Suprapubic skin (tissue), 4 donors: ENCODE measurements at regions not wholly inside any gene's neighbourhood (a gene's known extent, or its start where the extent isn't known, plus 50 kb on each side); places are given as distances from the start of the nearest gene placed in this dataset.

Experiments used
- DNase-seq, 2 donors: peaks; one replicate each; pipeline ENCODE4 v3.0.0-alpha.2; 2019; ENCODE audit warnings: low spot score in 2 of 2
- H3K27ac ChIP-seq: fragments of 200-600 bp; sonication (generic); one replicate; pipeline ENCODE4 v1.5.1; 2019
- H3K27me3 ChIP-seq: fragments of 200-600 bp; sonication (generic); one replicate; pipeline ENCODE4 v1.5.1; 2019
- H3K36me3 ChIP-seq: fragments of 200-600 bp; sonication (generic); one replicate; pipeline ENCODE4 v1.5.1; 2019
- H3K4me1 ChIP-seq: fragments of 200-600 bp; sonication (generic); one replicate; pipeline ENCODE4 v1.5.1; 2019
- H3K4me3 ChIP-seq: fragments of 200-600 bp; sonication (generic); one replicate; pipeline ENCODE4 v1.5.1; 2019; ENCODE audit warnings: mild to moderate bottlenecking
- H3K9me3 ChIP-seq: fragments of 200-600 bp; sonication (generic); one replicate; pipeline ENCODE4 v1.5.1; 2019
- EP300 ChIP-seq: sonication (generic); formaldehyde crosslinking; IDR thresholded peaks from one replicate; pipeline ENCODE4 v1.6.1; 2017; ENCODE audit warnings: antibody characterized with exemption
- POLR2A ChIP-seq, 2 donors: fragments of 450-650 bp; IDR thresholded peaks; one replicate each; pipeline ENCODE4 v1.6.1; 2017; ENCODE audit warnings: antibody characterized with exemption in 2 of 2, mild to moderate bottlenecking in 2 of 2, moderate library complexity in 2 of 2
- POLR2AphosphoS5 ChIP-seq, 3 donors: sonication (generic); formaldehyde crosslinking; IDR thresholded peaks; one replicate each; pipeline ENCODE4 v1.6.1; 2017; ENCODE audit warnings: antibody characterized with exemption in 3 of 3
- WGBS: methylation state at CpG from one replicate; pipeline ENCODE4 v1.1.5; 2018; 5-methylcytosine and 5-hydroxymethylcytosine counted together
- TF ChIP-seq, protein P1 (sequence below), 2 donors: fragments of 200-600 bp in 1 of 2; fragments of 450-650 bp in 1 of 2; sonication (generic) in 1 of 2; IDR thresholded peaks; one replicate each; pipeline ENCODE4 v1.5.1; 2016 to 2019; ENCODE audit warnings: antibody characterized with exemption in 2 of 2, mild to moderate bottlenecking in 1 of 2, moderate library complexity in 1 of 2

DNA sequence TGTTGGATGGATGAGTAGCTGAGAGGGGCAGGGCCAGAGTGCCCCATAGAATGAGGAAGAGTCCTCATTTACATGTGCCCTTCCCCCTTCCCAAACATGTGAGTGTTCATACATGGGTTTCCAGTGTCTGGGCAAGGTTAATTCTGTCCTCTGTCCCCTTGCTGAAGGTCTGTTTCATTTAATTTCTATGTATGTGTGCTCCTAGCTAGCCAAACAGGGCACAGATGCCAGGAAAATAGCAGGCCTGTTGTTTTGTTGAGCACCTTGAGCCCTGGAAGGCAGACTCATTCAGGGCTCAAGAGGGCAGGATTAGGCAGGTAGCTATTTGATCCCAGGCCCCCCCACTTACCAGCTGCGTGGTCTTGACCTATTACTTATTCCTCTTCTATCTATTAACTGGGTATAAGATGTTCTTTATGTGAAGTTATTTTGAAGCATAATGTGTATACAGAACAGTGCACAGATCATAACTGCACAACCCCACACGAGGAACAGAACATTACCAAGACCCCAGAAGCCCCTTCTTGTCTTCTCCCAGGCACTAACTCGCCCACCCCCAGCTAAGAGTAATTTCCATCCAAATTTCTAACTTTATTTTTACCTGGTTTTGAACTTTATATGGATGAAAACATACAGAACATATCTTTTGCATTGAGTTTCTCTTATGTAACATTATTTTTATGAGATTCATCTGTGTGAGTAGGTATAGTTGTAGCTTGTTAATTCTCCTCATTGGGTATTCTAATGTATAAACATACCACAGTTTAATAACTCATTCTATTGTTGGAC is 164.3 kb downstream of the RPIA start:
- TF ChIP-seq EP300 (no peak), POLR2AphosphoS5 (IDR thresholded peaks at IDR 0.05) (no peak), POLR2A (IDR thresholded peaks at IDR 0.05) (no peak)
- TF ChIP-seq, protein P1, sequence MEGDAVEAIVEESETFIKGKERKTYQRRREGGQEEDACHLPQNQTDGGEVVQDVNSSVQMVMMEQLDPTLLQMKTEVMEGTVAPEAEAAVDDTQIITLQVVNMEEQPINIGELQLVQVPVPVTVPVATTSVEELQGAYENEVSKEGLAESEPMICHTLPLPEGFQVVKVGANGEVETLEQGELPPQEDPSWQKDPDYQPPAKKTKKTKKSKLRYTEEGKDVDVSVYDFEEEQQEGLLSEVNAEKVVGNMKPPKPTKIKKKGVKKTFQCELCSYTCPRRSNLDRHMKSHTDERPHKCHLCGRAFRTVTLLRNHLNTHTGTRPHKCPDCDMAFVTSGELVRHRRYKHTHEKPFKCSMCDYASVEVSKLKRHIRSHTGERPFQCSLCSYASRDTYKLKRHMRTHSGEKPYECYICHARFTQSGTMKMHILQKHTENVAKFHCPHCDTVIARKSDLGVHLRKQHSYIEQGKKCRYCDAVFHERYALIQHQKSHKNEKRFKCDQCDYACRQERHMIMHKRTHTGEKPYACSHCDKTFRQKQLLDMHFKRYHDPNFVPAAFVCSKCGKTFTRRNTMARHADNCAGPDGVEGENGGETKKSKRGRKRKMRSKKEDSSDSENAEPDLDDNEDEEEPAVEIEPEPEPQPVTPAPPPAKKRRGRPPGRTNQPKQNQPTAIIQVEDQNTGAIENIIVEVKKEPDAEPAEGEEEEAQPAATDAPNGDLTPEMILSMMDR (IDR thresholded peaks at IDR 0.05) = no peak
- no peak overlapping the region for H3K4me3 ChIP-seq
- no peaks in the 10 kb centered on the region for H3K9me3 ChIP-seq
- no peak overlapping the region for H3K27ac ChIP-seq
- no peak for DNase-seq
- H3K4me1 ChIP-seq = no peaks in the 10 kb centered on the region
- H3K36me3 ChIP-seq = no peaks in the 10 kb centered on the region
- 55% methylated on average over 3 of the region's 3 CpGs for WGBS
- H3K27me3 ChIP-seq = no peaks in the 10 kb centered on the region

DNA sequence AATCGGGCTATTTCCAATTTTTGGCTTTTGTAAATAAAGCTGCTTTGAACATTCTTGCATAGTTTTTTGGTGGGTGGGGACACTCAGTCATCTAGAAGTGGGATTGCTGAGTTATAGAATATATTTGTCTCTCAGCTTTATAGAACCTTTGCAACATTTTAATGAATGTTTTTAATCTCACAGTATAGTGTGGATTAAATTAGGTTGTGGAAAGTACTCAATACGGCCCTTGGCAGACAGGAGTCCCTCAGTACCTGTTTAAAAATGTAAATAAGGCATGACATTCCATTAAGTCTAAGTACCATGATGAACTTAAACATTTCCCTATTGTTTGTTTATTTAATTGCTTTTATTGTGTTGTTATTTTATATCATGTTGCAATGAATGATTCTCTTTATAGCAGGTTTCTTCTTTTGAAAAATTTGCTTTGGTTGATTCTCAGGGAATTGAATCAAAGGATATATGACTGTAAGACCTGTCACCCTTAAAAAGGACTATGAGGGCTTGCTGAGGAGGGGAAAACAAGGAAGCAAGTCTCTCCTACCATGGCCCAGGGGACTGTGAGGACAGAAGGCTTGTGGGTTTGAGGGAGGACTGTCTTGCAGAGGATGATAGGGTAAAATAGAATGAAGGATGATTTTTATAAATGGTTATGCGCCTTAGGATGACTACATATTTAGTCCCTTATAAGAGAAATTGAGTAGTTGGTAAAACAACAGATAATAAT is 165.1 kb downstream of the RPIA start:
- no peak for TF ChIP-seq EP300
- TF ChIP-seq, protein P1 (IDR thresholded peaks at IDR 0.05) = no peak
- TF ChIP-seq POLR2A (IDR thresholded peaks at IDR 0.05) = no peak
- no peak for TF ChIP-seq POLR2AphosphoS5 (IDR thresholded peaks at IDR 0.05)
- Histone ChIP-seq H3K27ac (no peak overlapping the region), H3K4me1 (no peaks in the 10 kb centered on the region), H3K4me3 (no peak overlapping the region), H3K27me3 (no peaks in the 10 kb centered on the region), H3K36me3 (no peaks in the 10 kb centered on the region), H3K9me3 (no peaks in the 10 kb centered on the region)
- no peak for DNase-seq
- whole genome bisulfite sequencing = 79% methylated on average over 3 of the region's 3 CpGs

DNA sequence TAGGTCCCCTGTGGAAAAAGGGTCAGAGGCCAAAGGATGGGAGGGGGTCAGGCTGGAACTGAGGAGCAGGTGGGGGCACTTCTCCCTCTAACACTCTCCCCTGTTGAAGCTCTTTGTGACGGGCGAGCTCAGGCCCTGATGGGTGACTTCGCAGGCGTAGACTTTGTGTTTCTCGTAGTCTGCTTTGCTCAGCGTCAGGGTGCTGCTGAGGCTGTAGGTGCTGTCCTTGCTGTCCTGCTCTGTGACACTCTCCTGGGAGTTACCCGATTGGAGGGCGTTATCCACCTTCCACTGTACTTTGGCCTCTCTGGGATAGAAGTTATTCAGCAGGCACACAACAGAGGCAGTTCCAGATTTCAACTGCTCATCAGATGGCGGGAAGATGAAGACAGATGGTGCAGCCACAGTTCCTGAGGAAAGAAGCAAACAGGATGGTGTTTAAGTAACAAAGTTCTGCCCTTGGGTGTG is 165.8 kb downstream of the RPIA start:
- no peak for DNase-seq
- 81% methylated on average over 9 of the region's 9 CpGs for WGBS
- TF ChIP-seq, protein P1 (IDR thresholded peaks at IDR 0.05) = no peak
- no peak for TF ChIP-seq POLR2AphosphoS5 (IDR thresholded peaks at IDR 0.05)
- TF ChIP-seq POLR2A (IDR thresholded peaks at IDR 0.05) = no peak
- no peak for TF ChIP-seq EP300
- H3K4me3 ChIP-seq = no peak overlapping the region
- no peaks in the 10 kb centered on the region for H3K36me3 ChIP-seq
- no peak overlapping the region for H3K27ac ChIP-seq
- H3K4me1 ChIP-seq = no peaks in the 10 kb centered on the region
- no peaks in the 10 kb centered on the region for H3K9me3 ChIP-seq
- no peaks in the 10 kb centered on the region for H3K27me3 ChIP-seq

DNA sequence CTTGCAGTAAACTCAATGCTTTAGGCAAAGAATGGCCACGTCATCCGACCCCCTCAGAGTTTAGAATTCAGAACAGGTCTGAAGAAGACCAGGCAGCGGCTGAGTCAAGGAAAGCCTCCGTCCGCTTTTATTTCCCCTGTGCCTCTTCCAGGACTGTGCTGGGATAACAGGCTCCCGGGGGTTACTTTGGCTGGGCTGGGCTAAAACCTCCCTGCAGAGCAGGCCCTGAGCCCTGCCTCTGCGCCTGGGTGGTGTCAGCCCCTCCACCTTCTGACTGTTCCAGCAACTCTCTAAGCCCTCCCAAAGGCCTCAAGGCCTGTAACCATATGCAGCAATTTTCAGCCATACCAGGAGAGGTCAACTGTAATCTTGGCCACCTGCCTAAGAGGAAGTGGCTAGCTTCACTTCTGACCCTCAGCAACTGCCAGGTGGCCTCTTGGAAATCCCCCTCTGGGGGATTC is 166.5 kb downstream of the RPIA start:
- no peak for TF ChIP-seq POLR2AphosphoS5 (IDR thresholded peaks at IDR 0.05)
- no peak for TF ChIP-seq EP300
- TF ChIP-seq, protein P1 (IDR thresholded peaks at IDR 0.05) = no peak
- TF ChIP-seq POLR2A (IDR thresholded peaks at IDR 0.05) = no peak
- WGBS = 62% methylated on average over 7 of the region's 7 CpGs
- Histone ChIP-seq H3K27me3 (no peaks in the 10 kb centered on the region), H3K4me1 (no peaks in the 10 kb centered on the region), H3K4me3 (no peak overlapping the region), H3K36me3 (no peaks in the 10 kb centered on the region), H3K27ac (no peak overlapping the region), H3K9me3 (no peaks in the 10 kb centered on the region)
- DNase-seq = no peak

DNA sequence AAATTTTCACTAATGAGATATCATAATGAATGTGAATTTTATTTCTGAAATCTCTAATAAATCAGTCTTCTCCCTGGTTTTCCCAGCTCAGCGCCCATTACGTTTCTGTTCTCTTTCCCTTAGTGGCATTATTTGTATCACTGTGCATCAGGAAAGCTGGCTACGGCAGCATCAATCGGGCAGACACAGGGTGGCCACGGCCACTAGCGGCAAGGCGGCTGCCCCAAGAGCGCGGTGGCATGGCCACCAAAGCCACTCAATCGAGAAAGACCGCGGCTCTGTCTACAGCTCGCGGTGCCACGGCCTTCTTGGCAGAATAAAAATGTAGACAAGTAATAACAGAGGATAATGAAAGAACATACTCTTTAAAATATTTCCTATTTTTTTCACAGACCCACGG is 168.0 kb downstream of the RPIA start:
- WGBS = 96% methylated on average over 16 of the region's 16 CpGs
- H3K4me1 ChIP-seq = no peaks in the 10 kb centered on the region
- H3K27me3 ChIP-seq = no peaks in the 10 kb centered on the region
- H3K27ac ChIP-seq = no peak overlapping the region
- TF ChIP-seq POLR2AphosphoS5 (IDR thresholded peaks at IDR 0.05) (no peak), EP300 (no peak), POLR2A (IDR thresholded peaks at IDR 0.05) (no peak)
- TF ChIP-seq, protein P1 (IDR thresholded peaks at IDR 0.05) = no peak
- no peaks in the 10 kb centered on the region for H3K9me3 ChIP-seq
- H3K36me3 ChIP-seq = no peaks in the 10 kb centered on the region
- H3K4me3 ChIP-seq = no peak overlapping the region
- no peak for DNase-seq
